Fibroblast of lung (primary cell): ENCODE measurements at regions not wholly inside any gene's neighbourhood (a gene's known extent, or its start where the extent isn't known, plus 50 kb on each side); places are given as distances from the start of the nearest gene placed in this dataset.

Source experiments
- DNase-seq, 2 donors: peaks; one replicate each; pipeline versions ENCODE4 v3.0.0 to v3.0.0-alpha.2; 2010; ENCODE audit warnings: low read depth in 2 of 2
- H2AFZ ChIP-seq: 2 replicates; pipeline ENCODE4 v1.5.1; 2012; ENCODE audit warnings: low read length, control low read depth, inconsistent platforms
- H3K27ac ChIP-seq: 2 replicates; pipeline ENCODE4 v1.5.1; 2011; ENCODE audit warnings: low read length, control low read depth; ENCODE audit not compliant: insufficient read depth
- H3K27me3 ChIP-seq: 2 replicates; pipeline ENCODE4 v1.5.1; 2011; ENCODE audit warnings: mild to moderate bottlenecking, low read length; ENCODE audit not compliant: control insufficient read depth, insufficient read depth
- H3K36me3 ChIP-seq: 2 replicates; pipeline ENCODE4 v1.5.1; 2011; ENCODE audit warnings: low read length; ENCODE audit not compliant: control insufficient read depth, insufficient read depth
- H3K4me1 ChIP-seq: 2 replicates; pipeline ENCODE4 v1.5.1; 2011; ENCODE audit warnings: low read length; ENCODE audit not compliant: control insufficient read depth, insufficient read depth; ENCODE audit errors: extremely low read depth
- H3K4me2 ChIP-seq: 2 replicates; pipeline ENCODE4 v1.5.1; 2011; ENCODE audit warnings: low read length, control low read depth; ENCODE audit not compliant: insufficient read depth; ENCODE audit errors: extremely low read depth
- H3K4me3 ChIP-seq, 4 experiments: fragments of 200-600 bp in 1 of 4; sonication (generic) in 1 of 4; replicated peaks in 1 of 4; 2 replicates each; pipeline ENCODE4 v1.5.1; 2011 to 2016; ENCODE audit warnings: low read length in 4 of 4, low read depth in 3 of 4, mild to moderate bottlenecking in 3 of 4, control low read depth in 2 of 4, inconsistent platforms in 1 of 4, mixed read lengths in 1 of 4; ENCODE audit not compliant: insufficient read depth in 1 of 4; ENCODE audit errors: control extremely low read depth in 1 of 4
- H3K79me2 ChIP-seq: 2 replicates; pipeline ENCODE4 v1.5.1; 2012; ENCODE audit warnings: mild to moderate bottlenecking, low read length, inconsistent platforms; ENCODE audit not compliant: control insufficient read depth, insufficient read depth
- H3K9ac ChIP-seq: 2 replicates; pipeline ENCODE4 v1.5.1; 2011; ENCODE audit warnings: mild to moderate bottlenecking, low read length, control low read depth; ENCODE audit not compliant: insufficient read depth
- H3K9me3 ChIP-seq: 2 replicates; pipeline ENCODE4 v1.5.1; 2012; ENCODE audit warnings: low read depth, low read length; ENCODE audit not compliant: control insufficient read depth, insufficient read depth
- H4K20me1 ChIP-seq: 2 replicates; pipeline ENCODE4 v1.5.1; 2011; ENCODE audit warnings: low read length; ENCODE audit not compliant: control insufficient read depth, insufficient read depth; ENCODE audit errors: extremely low read depth
- CTCF ChIP-seq, 2 donors: IDR thresholded peaks in 1 of 2; conservative IDR thresholded peaks in 1 of 2; 1 replicate in 1 of 2; 2 replicates in 1 of 2; pipeline ENCODE4 v1.5.1; 2011 to 2012; ENCODE audit warnings: low read length in 2 of 2, control low read depth in 1 of 2, inconsistent platforms in 1 of 2, low read depth in 1 of 2, mild to moderate bottlenecking in 1 of 2
- EZH2 ChIP-seq: IDR thresholded peaks from 2 replicates; pipeline ENCODE4 v1.5.1; 2012; ENCODE audit warnings: low read length, control low read depth, mild to moderate bottlenecking; ENCODE audit errors: missing control alignments

- Histone ChIP-seq H3K9me3 (no peaks in the 10 kb centered on the region), H3K27ac (no peak overlapping the region), H3K4me3 (no peak overlapping the region), H3K4me2 (no peak overlapping the region), H3K4me1 (no peaks in the 10 kb centered on the region), H3K36me3 (no peaks in the 10 kb centered on the region), H4K20me1 (no peaks in the 10 kb centered on the region), H3K79me2 (no peaks in the 10 kb centered on the region), H3K9ac (no peak overlapping the region), H3K27me3 (no peaks in the 10 kb centered on the region), H2AFZ (no peak overlapping the region)
- no peak for TF ChIP-seq EZH2
- no peak for DNase-seq
These were observed 689.8 kb upstream of the NXPH2 start for GRCh38 chr2:139469985-139470384.

- Histone ChIP-seq H4K20me1 (no peaks in the 10 kb centered on the region), H2AFZ (no peak overlapping the region), H3K9me3 (no peaks in the 10 kb centered on the region), H3K4me1 (no peaks in the 10 kb centered on the region), H3K27me3 (no peaks in the 10 kb centered on the region), H3K9ac (no peak overlapping the region), H3K4me3 (no peak overlapping the region), H3K4me2 (no peak overlapping the region), H3K79me2 (no peaks in the 10 kb centered on the region), H3K36me3 (no peaks in the 10 kb centered on the region), H3K27ac (no peak overlapping the region)
- TF ChIP-seq CTCF (conservative IDR thresholded peaks at IDR 0.05 in 1 of 2, IDR thresholded peaks at IDR 0.05 in 1 of 2; ENCODE audit: low read depth in 1 of 2, low read length in 2 of 2) (no peak), EZH2 (no peak)
- DNase-seq: no peak
These were observed 685.6 kb upstream of the NXPH2 start for GRCh38 chr2:139465789-139466188.

GRCh38 chr2:139457873-139458272 lies 677.7 kb upstream of the NXPH2 start:
- Histone ChIP-seq H2AFZ (no peak overlapping the region), H3K9ac (no peak overlapping the region), H3K4me1 (no peaks in the 10 kb centered on the region), H3K79me2 (no peaks in the 10 kb centered on the region), H4K20me1 (no peaks in the 10 kb centered on the region), H3K27ac (no peak overlapping the region), H3K36me3 (no peaks in the 10 kb centered on the region), H3K27me3 (no peaks in the 10 kb centered on the region), H3K4me2 (no peak overlapping the region), H3K9me3 (no peaks in the 10 kb centered on the region), H3K4me3 (no peak overlapping the region)
- DNase-seq: no peak
- TF ChIP-seq EZH2 (no peak), CTCF (conservative IDR thresholded peaks at IDR 0.05 in 1 of 2, IDR thresholded peaks at IDR 0.05 in 1 of 2; ENCODE audit: low read depth in 1 of 2, low read length in 2 of 2) (no peak)
